Spleen (tissue), 7 donors: ENCODE measurements at regions not wholly inside any gene's neighbourhood (a gene's known extent, or its start where the extent isn't known, plus 50 kb on each side); places are given as distances from the start of the nearest gene placed in this dataset.
"Not testable (repeated sequence)": the region's sequence is repeated elsewhere in the genome, so short reads cannot be mapped to it uniquely, and the experiment has no call there.

Experiments
- CTCF ChIP-seq, 11 experiments: fragments of 200-600 bp in 7 of 11; fragments of 450-650 bp in 4 of 11; sonication (generic) in 4 of 11; IDR thresholded peaks in 8 of 11; conservative IDR thresholded peaks in 3 of 11; 1 replicate in 7 of 11; 2 replicates in 4 of 11; pipeline versions ENCODE4 v1.4.0 to v1.8.0; 2016 to 2021; ENCODE audit warnings: antibody characterized with exemption in 11 of 11, inconsistent platforms in 4 of 11, mild to moderate bottlenecking in 1 of 11
- POLR2A ChIP-seq, 3 donors: fragments of 450-650 bp; IDR thresholded peaks; one replicate each; pipeline ENCODE4 v1.5.1; 2017; ENCODE audit warnings: antibody characterized with exemption in 3 of 3, mild to moderate bottlenecking in 1 of 3
- POLR2AphosphoS5 ChIP-seq, 3 donors: sonication (generic); formaldehyde crosslinking; IDR thresholded peaks; one replicate each; pipeline ENCODE4 v1.5.1; 2017; ENCODE audit warnings: antibody characterized with exemption in 3 of 3
- donor health status: DM: no; HTN: no; CAD: no; lungs with moderate emphysema.
- donor health status: DM: no; HTN: no; CAD: no.
- donor health status: DM: no; HTN: no; CAD: no.

- not testable (repeated sequence) for TF ChIP-seq POLR2AphosphoS5 (IDR thresholded peaks at IDR 0.05); CTCF (IDR thresholded peaks at IDR 0.05 in 8 of 11, conservative IDR thresholded peaks at IDR 0.05 in 3 of 11); POLR2A (IDR thresholded peaks at IDR 0.05)
Measured at GRCh38 chr3:22882834-22883233, 320.3 kb upstream of the UBE2E2 start.
